ENCODE measurements at regions not wholly inside any gene's neighbourhood (a gene's known extent, or its start where the extent isn't known, plus 50 kb on each side); places are given as distances from the start of the nearest gene placed in this dataset.

DNA sequence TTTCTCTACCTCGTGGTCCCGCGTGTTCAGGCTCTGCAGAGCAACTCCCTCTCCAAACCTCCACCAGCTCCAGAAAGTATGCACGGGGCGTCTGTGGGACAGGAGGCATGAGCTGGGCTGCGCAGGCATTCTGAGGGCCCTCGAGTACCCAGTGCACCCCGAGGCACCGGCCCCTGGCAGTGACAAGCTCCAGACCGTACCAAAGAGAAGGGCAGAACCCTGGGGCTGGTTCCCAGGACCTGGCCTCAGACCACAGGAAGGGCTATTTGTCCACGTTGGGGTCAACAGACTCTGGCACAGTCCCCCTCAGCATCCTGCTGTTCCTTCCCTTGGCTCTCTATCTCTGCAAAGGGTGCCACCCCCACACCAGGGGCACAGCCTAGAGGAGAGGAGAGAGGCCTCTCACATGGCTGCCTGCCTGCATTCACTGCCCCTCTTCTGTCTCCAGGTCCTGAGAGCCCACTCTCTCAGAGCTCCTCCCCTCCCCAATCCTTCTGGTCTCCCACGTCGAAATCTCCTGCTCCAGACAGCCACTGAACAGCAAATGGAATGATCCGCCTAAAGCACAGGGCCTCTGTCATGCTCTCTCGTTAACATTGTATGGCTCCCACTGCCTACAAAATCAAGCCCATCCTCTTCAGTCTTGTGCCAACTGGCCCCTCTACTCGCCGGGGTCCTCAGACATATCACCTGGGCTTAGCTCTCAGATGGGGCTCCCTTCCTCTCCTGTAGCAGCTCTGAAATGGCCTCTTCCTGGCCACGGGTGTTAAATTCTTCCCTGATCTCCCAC is 96.3 kb downstream of the OAT start:
- intact Hi-C loops (cut with micrococcal nuclease) (no loop called here), dilution Hi-C loops (cut with HindIII; ENCODE audit: low sequenced_read_pairs, unreplicated experiment) (no loop called here), in situ Hi-C loops (cut with MboI; ENCODE audit: low sequenced_read_pairs) (no loop called here)
- no peak overlapping the region for H2AK9ac ChIP-seq (replicated peaks; ENCODE audit: low read depth, low read length, poor library complexity)
- H3K23ac ChIP-seq (ENCODE audit: low read depth, low read length), result no peak overlapping the region
- no peak overlapping the region for H3K14ac ChIP-seq (replicated peaks; ENCODE audit: low read depth, low read length)
- H3K79me1 ChIP-seq (ENCODE audit: low read depth in 1 of 2, low read length in 2 of 2), result no peaks in the 10 kb centered on the region
- no TSS peak for BruUV-seq (replicated peaks)
- no peaks in the 10 kb centered on the region for H3K27me3 ChIP-seq (ENCODE audit: control insufficient read depth, insufficient read depth, low read length)
- no peaks in the 10 kb centered on the region for H3K9me1 ChIP-seq (ENCODE audit: insufficient read depth, low read length)
- no peak overlapping the region for H4K8ac ChIP-seq (ENCODE audit: low read depth in 2 of 2, low read length in 2 of 2)
- DNase-seq (no peak), ATAC-seq (ENCODE audit: low read depth) (no peak)
- no peak overlapping the region for H2AK5ac ChIP-seq (ENCODE audit: low read depth, low read length)
- ChIA-PET POLR2A (ENCODE audit: unreplicated experiment) (no interaction called here), CTCF (no interaction called here)
- H2AFZ ChIP-seq (replicated peaks; ENCODE audit: low read length, poor library complexity), result peak overlapping the region; percentile 23
- H3K27ac ChIP-seq (ENCODE audit: insufficient read depth, low read length), result no peak overlapping the region
- H4K20me1 ChIP-seq (ENCODE audit: insufficient read depth, low read length), result no peaks in the 10 kb centered on the region
- H3K4me2 ChIP-seq (ENCODE audit: low read depth, low read length), result no peak overlapping the region
- no peak overlapping the region for H3K18ac ChIP-seq (ENCODE audit: low read depth, low read length)
- no peak overlapping the region for H3K56ac ChIP-seq (ENCODE audit: extremely low read depth, insufficient read depth, low read length)
- no peaks in the 10 kb centered on the region for H3K4me1 ChIP-seq (ENCODE audit: control insufficient read depth, insufficient read depth, low read length)
- H2BK15ac ChIP-seq (ENCODE audit: low read depth, low read length), result no peak overlapping the region
- TF ChIP-seq CEBPB (IDR thresholded peaks at IDR 0.05; ENCODE audit: low read depth, low read length), result no peak
- no peak for TF ChIP-seq MAFK (IDR thresholded peaks at IDR 0.05; ENCODE audit: low read depth, low read length)
- no peak for TF ChIP-seq RAD21 (IDR thresholded peaks at IDR 0.05; ENCODE audit: low read length)
- TF ChIP-seq MAZ (IDR thresholded peaks at IDR 0.05; ENCODE audit: borderline replicate concordance, low read depth, low read length), result no peak
- TF ChIP-seq SMC3 (IDR thresholded peaks at IDR 0.05; ENCODE audit: low read depth, low read length), result no peak
- no peak for TF ChIP-seq BHLHE40 (IDR thresholded peaks at IDR 0.05; ENCODE audit: low read depth, low read length)
- no peak for TF ChIP-seq MXI1 (IDR thresholded peaks at IDR 0.05; ENCODE audit: borderline replicate concordance, low read depth, low read length)
- TF ChIP-seq CHD1 (IDR thresholded peaks at IDR 0.05; ENCODE audit: low read depth, low read length), result no peak
- no peak for TF ChIP-seq FOS (IDR thresholded peaks at IDR 0.05; ENCODE audit: low read depth, low read length)
- TF ChIP-seq, protein P1, sequence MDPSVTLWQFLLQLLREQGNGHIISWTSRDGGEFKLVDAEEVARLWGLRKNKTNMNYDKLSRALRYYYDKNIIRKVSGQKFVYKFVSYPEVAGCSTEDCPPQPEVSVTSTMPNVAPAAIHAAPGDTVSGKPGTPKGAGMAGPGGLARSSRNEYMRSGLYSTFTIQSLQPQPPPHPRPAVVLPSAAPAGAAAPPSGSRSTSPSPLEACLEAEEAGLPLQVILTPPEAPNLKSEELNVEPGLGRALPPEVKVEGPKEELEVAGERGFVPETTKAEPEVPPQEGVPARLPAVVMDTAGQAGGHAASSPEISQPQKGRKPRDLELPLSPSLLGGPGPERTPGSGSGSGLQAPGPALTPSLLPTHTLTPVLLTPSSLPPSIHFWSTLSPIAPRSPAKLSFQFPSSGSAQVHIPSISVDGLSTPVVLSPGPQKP (IDR thresholded peaks at IDR 0.05; ENCODE audit: borderline replicate concordance, low read depth, low read length), result no peak
- no peak for TF ChIP-seq POLR2A (IDR thresholded peaks at IDR 0.05; ENCODE audit: low read depth, low read length)
- TF ChIP-seq, protein P2, sequence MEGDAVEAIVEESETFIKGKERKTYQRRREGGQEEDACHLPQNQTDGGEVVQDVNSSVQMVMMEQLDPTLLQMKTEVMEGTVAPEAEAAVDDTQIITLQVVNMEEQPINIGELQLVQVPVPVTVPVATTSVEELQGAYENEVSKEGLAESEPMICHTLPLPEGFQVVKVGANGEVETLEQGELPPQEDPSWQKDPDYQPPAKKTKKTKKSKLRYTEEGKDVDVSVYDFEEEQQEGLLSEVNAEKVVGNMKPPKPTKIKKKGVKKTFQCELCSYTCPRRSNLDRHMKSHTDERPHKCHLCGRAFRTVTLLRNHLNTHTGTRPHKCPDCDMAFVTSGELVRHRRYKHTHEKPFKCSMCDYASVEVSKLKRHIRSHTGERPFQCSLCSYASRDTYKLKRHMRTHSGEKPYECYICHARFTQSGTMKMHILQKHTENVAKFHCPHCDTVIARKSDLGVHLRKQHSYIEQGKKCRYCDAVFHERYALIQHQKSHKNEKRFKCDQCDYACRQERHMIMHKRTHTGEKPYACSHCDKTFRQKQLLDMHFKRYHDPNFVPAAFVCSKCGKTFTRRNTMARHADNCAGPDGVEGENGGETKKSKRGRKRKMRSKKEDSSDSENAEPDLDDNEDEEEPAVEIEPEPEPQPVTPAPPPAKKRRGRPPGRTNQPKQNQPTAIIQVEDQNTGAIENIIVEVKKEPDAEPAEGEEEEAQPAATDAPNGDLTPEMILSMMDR (conservative IDR thresholded peaks at IDR 0.05; ENCODE audit: low read depth, low read length), result no peak
- peaks cover 14% of the 10 kb centered on the region for H3K9me3 ChIP-seq (ENCODE audit: control insufficient read depth, insufficient read depth, low read length)
- WGBS, 2 experiments (ENCODE audit: extremely low coverage in 2 of 2, insufficient read length in 1 of 2), result 71% methylated on average over 2 of the region's 18 CpGs; no CpG with 5 or more reads in 1 of the 2 experiments
- no peak overlapping the region for H2BK5ac ChIP-seq (ENCODE audit: low read depth, low read length, poor library complexity, severe bottlenecking)
- H2BK20ac ChIP-seq (ENCODE audit: low read depth, low read length), result no peak overlapping the region
- no peaks in the 10 kb centered on the region for H3K36me3 ChIP-seq (ENCODE audit: control insufficient read depth, insufficient read depth, low read length)
- no peak overlapping the region for H2BK120ac ChIP-seq (ENCODE audit: low read depth, low read length)
- no peak overlapping the region for H3K4ac ChIP-seq (ENCODE audit: low read depth, low read length)
- H4K91ac ChIP-seq (ENCODE audit: insufficient read depth, low read depth, low read length), result no peak overlapping the region
- H3K9ac ChIP-seq (ENCODE audit: low read depth, low read length), result no peak overlapping the region
- no peak overlapping the region for H3K4me3 ChIP-seq (ENCODE audit: insufficient read depth, low read depth, low read length)
- H4K5ac ChIP-seq (ENCODE audit: low read depth, low read length), result no peak overlapping the region
